SKM-1 (cell line): ENCODE measurements at regions not wholly inside any gene's neighbourhood (a gene's known extent, or its start where the extent isn't known, plus 50 kb on each side); places are given as distances from the start of the nearest gene placed in this dataset.
"Not testable (repeated sequence)": the region's sequence is repeated elsewhere in the genome, so short reads cannot be mapped to it uniquely, and the experiment has no call there.

ENCODE experiments used
- DNase-seq: peaks from one replicate; lab custom pipeline; 2025; ENCODE audit not compliant: unreplicated experiment; lab: John Stamatoyannopoulos, UW

DNA sequence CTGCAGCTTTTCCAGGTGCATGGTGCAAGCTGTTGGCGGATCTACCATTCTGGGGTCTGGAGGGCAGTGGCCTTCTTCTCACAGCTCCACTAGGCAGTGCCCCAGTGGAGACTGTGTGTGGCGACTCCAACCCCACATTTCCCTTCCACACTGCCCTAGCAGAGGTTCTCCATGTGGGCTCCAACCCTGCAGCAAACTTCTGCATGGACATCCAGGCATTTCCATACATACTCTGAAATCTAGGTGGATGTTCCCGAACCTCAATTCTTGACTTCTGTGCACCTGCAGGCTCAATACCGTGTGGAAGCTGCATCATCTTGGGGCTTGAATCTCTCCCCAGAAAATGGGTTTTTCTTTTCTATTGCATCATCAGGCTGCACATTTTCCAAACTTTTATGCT, 160.2 kb upstream of the DYRK2 start:
- DNase-seq: not testable (repeated sequence)

- no peak for DNase-seq
Observed at GRCh38 chr12:67489007-67489406, 159.5 kb upstream of the DYRK2 start.

DNA sequence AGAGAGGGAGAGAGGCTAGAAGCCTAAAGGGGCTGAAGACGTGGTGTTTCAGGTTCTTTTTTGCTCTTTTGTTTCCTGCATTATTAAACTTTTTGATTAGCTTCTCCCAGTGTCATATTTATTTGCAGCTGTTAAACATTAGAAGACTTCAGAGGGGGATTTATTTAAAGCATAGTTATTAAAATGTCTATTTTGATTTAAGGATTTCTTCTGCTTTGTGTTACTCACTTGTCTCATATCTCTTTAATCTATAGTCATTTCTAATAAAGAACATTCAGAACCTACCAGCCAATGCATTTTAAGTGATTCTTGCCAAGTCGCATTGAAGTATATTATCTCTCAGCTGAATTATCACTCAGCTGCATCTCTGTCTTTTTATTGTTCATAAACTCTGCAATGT, 152.0 kb upstream of the DYRK2 start:
- no peak for DNase-seq

DNA sequence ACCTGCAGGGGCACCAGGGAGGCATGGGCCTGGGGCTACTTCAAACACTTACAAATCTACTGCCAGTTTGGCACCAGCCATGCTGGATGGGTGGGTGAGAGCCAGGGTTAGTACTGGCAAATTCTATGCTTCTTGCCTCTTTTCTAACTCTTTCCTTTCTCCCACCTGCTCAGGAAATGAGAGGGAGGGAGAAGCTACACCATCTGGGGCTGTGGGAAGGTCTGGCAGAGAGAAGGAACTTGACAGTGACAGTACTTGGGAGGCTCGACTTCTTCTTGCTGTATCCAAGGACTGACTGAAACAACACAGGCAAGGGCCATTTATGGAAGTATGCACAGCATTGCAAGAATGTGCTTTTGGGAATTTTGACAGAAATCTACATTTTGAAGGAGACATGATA, 149.6 kb upstream of the DYRK2 start:
- DNase-seq: no peak

- no peak for DNase-seq
Observed at GRCh38 chr12:67501362-67501761, 147.2 kb upstream of the DYRK2 start.

GRCh38 chr12:67504026-67504425, 144.5 kb upstream of the DYRK2 start:
- no peak for DNase-seq

- DNase-seq: no peak
Observed at GRCh38 chr12:67506739-67507138, 141.8 kb upstream of the DYRK2 start.

DNA sequence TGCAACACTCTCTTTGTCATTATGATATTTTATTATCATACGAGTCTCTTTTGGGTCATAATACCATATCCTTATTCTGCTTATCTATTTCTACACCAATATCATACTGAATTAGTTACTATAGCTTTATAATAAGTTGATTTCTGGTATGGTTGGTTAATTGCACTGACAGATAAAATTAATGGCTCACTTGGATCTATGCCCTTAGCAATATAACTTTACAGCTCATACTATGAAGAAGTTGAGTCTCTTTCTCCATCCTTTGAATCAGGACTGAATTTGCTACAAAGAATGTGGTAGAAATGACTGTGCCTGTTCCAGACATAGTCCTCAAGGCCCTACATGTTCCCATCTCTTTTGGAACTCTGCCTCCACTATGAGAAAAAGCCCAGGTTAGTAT, 139.7 kb upstream of the DYRK2 start:
- no peak for DNase-seq

GRCh38 chr12:67509666-67510386, 138.7 kb upstream of the DYRK2 start:
- no peak for DNase-seq

GRCh38 chr12:67512061-67512460, 136.5 kb upstream of the DYRK2 start:
- DNase-seq: no peak

- DNase-seq: no peak
Observed at GRCh38 chr12:67514502-67514901, 134.0 kb upstream of the DYRK2 start.

GRCh38 chr12:67515679-67516340, 132.7 kb upstream of the DYRK2 start:
- no peak for DNase-seq

- no peak for DNase-seq
Observed at GRCh38 chr12:67517181-67517887, 131.2 kb upstream of the DYRK2 start.

DNA sequence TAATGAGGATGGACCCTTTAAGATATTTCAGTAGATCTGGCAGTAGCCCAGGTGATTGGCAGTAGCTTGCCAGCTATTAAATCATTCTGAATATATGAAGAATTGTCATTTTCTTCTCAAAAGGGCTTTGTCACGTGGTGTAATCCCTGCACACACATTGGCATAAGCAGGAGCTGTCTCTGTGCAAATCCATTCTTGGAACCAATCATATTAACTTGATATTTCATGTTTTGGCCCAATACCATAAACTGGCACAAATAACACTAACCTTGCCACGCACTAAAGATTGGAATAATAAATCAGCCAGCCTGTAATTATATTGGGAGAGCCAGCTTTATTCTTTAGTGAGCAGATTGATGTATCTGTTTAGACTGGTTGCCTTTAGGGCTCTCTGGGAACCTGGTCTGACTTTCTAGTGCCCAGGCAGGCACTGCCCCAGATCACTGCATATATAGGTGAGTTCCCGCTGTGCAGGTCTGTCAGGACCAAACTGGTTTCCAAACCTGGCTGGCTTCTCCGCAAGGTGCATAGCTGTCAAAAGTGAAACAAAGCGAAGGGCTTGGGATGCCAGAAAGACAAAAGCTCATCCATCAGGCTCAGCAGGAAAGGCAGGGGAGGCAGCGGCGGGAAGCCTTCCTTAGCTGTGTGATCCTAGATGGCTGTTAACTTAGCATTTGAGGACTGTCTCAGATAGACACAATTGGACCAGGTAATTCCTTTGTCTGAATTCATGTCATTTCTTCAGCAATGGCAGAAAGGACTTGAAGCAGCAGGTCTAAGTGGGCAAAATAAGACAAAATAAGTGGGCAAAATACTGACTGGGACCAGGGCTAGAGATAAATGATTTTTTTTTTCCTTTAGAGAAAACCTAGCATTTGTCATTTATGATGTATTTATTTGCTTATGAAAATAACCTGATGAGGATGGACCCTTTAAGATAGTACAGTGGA, 128.8 kb upstream of the DYRK2 start:
- no peak for DNase-seq

DNA sequence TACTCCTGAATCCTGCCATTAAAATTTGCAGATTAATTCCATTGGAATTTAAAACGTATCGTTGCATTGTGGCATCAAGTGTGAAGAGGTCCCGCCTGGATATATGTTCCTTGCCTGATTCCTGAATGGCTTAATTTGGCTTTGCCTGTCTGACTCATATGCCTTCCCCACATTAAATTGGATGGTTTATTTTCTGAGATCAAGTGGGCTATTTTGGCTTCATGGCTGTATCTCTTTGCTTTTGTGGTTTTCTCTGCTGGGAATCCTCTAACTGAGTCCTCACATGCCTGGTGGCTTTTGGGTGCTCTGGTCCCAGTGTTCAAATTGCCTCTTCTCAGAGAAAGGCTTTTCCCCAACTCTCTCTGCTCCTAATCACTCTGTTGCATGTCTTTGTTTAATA, 127.9 kb upstream of the DYRK2 start:
- DNase-seq: no peak

GRCh38 chr12:67522222-67522621, 126.3 kb upstream of the DYRK2 start:
- no peak for DNase-seq

GRCh38 chr12:67523538-67523937, 125.0 kb upstream of the DYRK2 start:
- no peak for DNase-seq

DNA sequence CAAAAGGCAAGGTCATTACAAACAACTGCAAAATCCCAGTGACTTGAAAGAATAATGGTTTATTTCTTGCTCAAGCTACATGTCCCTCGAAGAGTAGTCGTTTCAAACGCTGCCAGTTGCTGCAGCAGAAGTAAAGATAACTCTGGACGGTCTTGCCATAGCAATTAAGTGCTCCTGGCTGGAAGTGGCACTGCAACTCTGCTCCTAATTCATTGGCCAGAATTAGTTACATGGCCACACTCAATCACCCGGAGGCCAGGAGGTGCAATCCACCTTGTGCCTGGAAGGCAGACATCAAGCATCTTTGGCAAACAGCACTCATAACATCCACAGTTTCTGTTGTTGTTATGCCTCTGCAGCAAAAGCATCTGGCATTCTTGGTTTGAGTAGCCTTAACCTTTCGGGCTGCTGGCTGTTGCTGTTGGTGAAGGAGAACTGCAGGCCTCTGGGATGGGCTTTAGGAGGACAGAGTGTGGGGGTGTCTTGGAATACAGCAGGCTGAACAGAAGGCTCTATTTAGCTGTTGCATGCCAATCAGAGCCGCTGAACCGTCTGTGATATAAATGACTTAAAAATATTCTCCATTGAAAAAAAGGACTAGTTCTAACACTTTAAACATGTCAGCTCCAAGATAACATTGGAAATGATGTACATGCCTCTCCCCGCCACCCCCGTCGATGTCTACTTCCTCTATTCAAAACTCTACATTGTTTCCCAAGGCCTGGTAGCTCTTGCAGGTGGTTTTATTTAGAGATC, 123.5 kb upstream of the DYRK2 start:
- no peak for DNase-seq

GRCh38 chr12:67525617-67525884, 123.0 kb upstream of the DYRK2 start:
- DNase-seq: no peak

DNA sequence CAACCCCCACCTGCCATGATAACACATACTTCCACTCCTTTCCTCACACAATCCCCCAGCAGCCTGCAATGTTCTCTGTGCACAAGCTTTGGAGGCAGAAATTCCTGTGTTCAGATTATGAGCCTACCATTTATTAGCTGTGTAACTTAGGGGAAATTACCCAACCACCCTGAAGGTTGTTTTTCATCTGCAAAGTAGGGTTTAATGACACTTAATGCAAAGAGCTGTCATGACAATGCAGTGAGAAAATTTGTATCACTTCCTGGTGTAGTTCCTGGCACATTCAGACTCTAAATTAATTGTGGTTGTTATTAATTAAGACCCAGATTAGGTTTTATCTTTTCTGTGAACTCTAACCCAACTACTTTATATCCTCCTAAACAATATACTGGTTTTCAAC, 122.4 kb upstream of the DYRK2 start:
- DNase-seq: no peak

DNA sequence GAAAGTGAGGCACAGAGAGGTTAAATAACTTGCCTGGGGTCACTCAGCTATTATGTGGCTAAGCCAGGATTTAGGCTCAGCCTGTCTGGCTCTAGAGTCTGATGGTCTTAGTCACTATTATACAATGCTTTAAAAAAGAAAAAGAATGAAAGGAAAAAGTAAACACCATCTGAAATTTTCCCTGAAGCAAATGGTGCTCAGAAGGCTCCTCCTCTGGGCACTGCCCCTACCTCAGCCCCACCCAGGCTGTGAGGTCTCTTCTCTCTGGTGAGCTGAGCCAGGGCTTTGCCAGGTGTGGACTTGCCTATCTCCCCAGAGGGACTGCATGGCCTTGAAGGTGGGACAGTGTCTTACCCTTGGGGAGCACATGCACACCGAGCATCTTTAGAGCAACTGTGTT, 117.5 kb upstream of the DYRK2 start:
- no peak for DNase-seq
